GM23338 (cell line): ENCODE measurements at regions not wholly inside any gene's neighbourhood (a gene's known extent, or its start where the extent isn't known, plus 50 kb on each side); places are given as distances from the start of the nearest gene placed in this dataset.

Experiments
- ATAC-seq: fragments of 200-7000 bp; cut with Tn5 transposase; 3 replicates; pipeline ENCODE4 v1.9.1; 2020
- DNase-seq: peaks from one replicate; pipeline ENCODE4 v3.0.0-alpha.2; 2015; ENCODE audit warnings: low spot score
- H2AFZ ChIP-seq: fragments of 200-600 bp; sonication (generic); 2 replicates; pipeline ENCODE4 v1.8.0; 2016; ENCODE audit warnings: antibody characterized with exemption, mild to moderate bottlenecking, moderate library complexity
- H3F3A ChIP-seq: fragments of 200-600 bp; sonication (generic); replicated peaks from 2 replicates; pipeline ENCODE4 v1.8.0; 2017; ENCODE audit warnings: antibody characterized with exemption, mixed run types, low read depth
- H3K27ac ChIP-seq: fragments of 200-600 bp; sonication (generic); 2 replicates; pipeline ENCODE4 v1.6.1; 2016; ENCODE audit warnings: low read depth
- H3K27me3 ChIP-seq: fragments of 200-600 bp; sonication (generic); 2 replicates; pipeline ENCODE4 v1.8.0; 2016; ENCODE audit warnings: mild to moderate bottlenecking, mixed run types, moderate library complexity; ENCODE audit not compliant: insufficient read depth
- H3K36me3 ChIP-seq: fragments of 200-600 bp; sonication (generic); 2 replicates; pipeline ENCODE4 v1.8.0; 2016; ENCODE audit warnings: mild to moderate bottlenecking; ENCODE audit not compliant: insufficient read depth
- H3K4me1 ChIP-seq: fragments of 200-600 bp; sonication (generic); 2 replicates; pipeline ENCODE4 v1.8.0; 2016; ENCODE audit warnings: mild to moderate bottlenecking, moderate library complexity; ENCODE audit not compliant: insufficient read depth
- H3K4me2 ChIP-seq: fragments of 200-600 bp; sonication (generic); 2 replicates; pipeline ENCODE4 v1.7.1; 2017; ENCODE audit warnings: mixed run types
- H3K4me3 ChIP-seq: fragments of 200-600 bp; sonication (generic); 2 replicates; pipeline ENCODE4 v1.6.1; 2016; ENCODE audit warnings: mixed run types
- H3K79me2 ChIP-seq: fragments of 200-600 bp; sonication (generic); replicated peaks from 2 replicates; pipeline ENCODE4 v1.8.0; 2017; ENCODE audit warnings: mild to moderate bottlenecking; ENCODE audit not compliant: insufficient read depth
- H3K9me2 ChIP-seq: fragments of 200-600 bp; sonication (generic); 2 replicates; pipeline ENCODE4 v1.8.0; 2017; ENCODE audit not compliant: insufficient read depth
- H4K20me1 ChIP-seq: fragments of 200-600 bp; sonication (generic); replicated peaks from 2 replicates; pipeline ENCODE4 v1.8.0; 2017; ENCODE audit warnings: mild to moderate bottlenecking; ENCODE audit not compliant: insufficient read depth
- H3K27ac Mint-ChIP-seq: 2 replicates; pipeline ENCODE4 v1.8.0; 2020; ENCODE audit warnings: inconsistent platforms, mild to moderate bottlenecking, moderate library complexity, mixed read lengths
- H3K27me3 Mint-ChIP-seq: 3 replicates; pipeline ENCODE4 v1.8.0; 2022; ENCODE audit warnings: low read depth, mild to moderate bottlenecking, moderate library complexity, mixed read lengths, inconsistent platforms; ENCODE audit not compliant: insufficient read depth, poor library complexity
- H3K36me3 Mint-ChIP-seq: 3 replicates; pipeline ENCODE4 v1.8.0; 2021; ENCODE audit warnings: low read depth, mild to moderate bottlenecking, inconsistent platforms, moderate library complexity, mixed read lengths
- H3K4me1 Mint-ChIP-seq: 3 replicates; pipeline ENCODE4 v1.8.0; 2020; ENCODE audit warnings: mild to moderate bottlenecking, inconsistent platforms, mixed read lengths
- H3K4me3 Mint-ChIP-seq: 3 replicates; pipeline ENCODE4 v1.8.0; 2021; ENCODE audit warnings: moderate library complexity, mild to moderate bottlenecking, inconsistent platforms, mixed read lengths
- H3K9me3 Mint-ChIP-seq: 3 replicates; pipeline ENCODE4 v1.8.0; 2020; ENCODE audit warnings: moderate library complexity, mild to moderate bottlenecking, inconsistent platforms, mixed read lengths
- EZH2 ChIP-seq: fragments of 200-600 bp; sonication (generic); IDR thresholded peaks from one replicate; pipeline ENCODE4 v1.8.0; 2017; ENCODE audit warnings: antibody characterized with exemption, mild to moderate bottlenecking, low read depth; ENCODE audit not compliant: unreplicated experiment
- EZH2phosphoT487 ChIP-seq: fragments of 200-600 bp; sonication (generic); IDR thresholded peaks from one replicate; pipeline ENCODE4 v1.8.1; 2018; ENCODE audit warnings: antibody characterized with exemption; ENCODE audit not compliant: unreplicated experiment
- JUNB ChIP-seq: IDR thresholded peaks from one replicate; pipeline ENCODE4 v1.6.1; 2016; ENCODE audit warnings: antibody characterized with exemption; ENCODE audit not compliant: unreplicated experiment
- NANOG ChIP-seq: IDR thresholded peaks from 2 replicates; pipeline ENCODE4 v1.6.1; 2016; ENCODE audit warnings: antibody characterized with exemption, borderline replicate concordance
- POLR2AphosphoS5 ChIP-seq: IDR thresholded peaks from 2 replicates; pipeline ENCODE4 v1.6.1; 2016; ENCODE audit warnings: antibody characterized with exemption, low read depth
- STAT1 ChIP-seq: IDR thresholded peaks from one replicate; pipeline ENCODE4 v1.6.1; 2016; ENCODE audit warnings: antibody characterized with exemption; ENCODE audit not compliant: unreplicated experiment
- ZNF114 ChIP-seq: fragments of 250-450 bp; sonication (Bioruptor Pico); IDR thresholded peaks from 2 replicates; pipeline ENCODE4 v1.5.0; 2020; ENCODE audit warnings: mild to moderate bottlenecking, moderate library complexity
- ZNF331 ChIP-seq: fragments of 250-450 bp; sonication (Bioruptor Pico); IDR thresholded peaks from 2 replicates; pipeline ENCODE4 v1.5.0; 2020; ENCODE audit warnings: low read depth, mild to moderate bottlenecking, moderate library complexity
- TF ChIP-seq, protein P1 (sequence below), 2 experiments: fragments of 200-600 bp in 1 of 2; sonication (generic) in 1 of 2; conservative IDR thresholded peaks; 2 replicates each; pipeline versions ENCODE4 v1.5.1 to v1.6.1; 2016 to 2017; ENCODE audit warnings: antibody characterized with exemption in 2 of 2, low read depth in 2 of 2, mild to moderate bottlenecking in 2 of 2, moderate library complexity in 1 of 2
- TF ChIP-seq, protein P2 (sequence below): IDR thresholded peaks from 2 replicates; pipeline ENCODE4 v1.6.1; 2016; ENCODE audit warnings: antibody characterized with exemption
- TF ChIP-seq, protein P3 (sequence below): IDR thresholded peaks from one replicate; pipeline ENCODE4 v1.6.1; 2018; ENCODE audit warnings: antibody characterized with exemption; ENCODE audit not compliant: unreplicated experiment

DNA sequence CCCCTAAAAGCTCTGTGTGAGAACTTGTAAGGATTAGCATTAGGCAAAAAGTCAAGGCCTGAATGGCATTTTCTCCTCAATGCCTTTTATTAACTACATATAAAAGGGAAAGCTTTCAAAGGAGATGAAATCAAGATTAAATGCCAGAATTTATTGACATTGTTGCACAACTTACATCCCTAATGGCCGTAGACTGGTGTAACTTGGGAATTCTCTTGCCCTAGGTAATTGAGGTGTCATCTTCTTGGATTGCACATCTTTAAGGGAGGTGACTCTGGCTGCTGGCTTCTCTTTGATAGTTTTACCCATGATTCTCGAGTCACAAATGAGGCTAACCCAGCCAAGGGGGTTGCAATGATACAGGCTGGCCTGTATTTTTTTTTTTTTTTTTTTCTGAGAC, 249.1 kb downstream of the TBL1XR1 start (continued):
- TF ChIP-seq, protein P1, sequence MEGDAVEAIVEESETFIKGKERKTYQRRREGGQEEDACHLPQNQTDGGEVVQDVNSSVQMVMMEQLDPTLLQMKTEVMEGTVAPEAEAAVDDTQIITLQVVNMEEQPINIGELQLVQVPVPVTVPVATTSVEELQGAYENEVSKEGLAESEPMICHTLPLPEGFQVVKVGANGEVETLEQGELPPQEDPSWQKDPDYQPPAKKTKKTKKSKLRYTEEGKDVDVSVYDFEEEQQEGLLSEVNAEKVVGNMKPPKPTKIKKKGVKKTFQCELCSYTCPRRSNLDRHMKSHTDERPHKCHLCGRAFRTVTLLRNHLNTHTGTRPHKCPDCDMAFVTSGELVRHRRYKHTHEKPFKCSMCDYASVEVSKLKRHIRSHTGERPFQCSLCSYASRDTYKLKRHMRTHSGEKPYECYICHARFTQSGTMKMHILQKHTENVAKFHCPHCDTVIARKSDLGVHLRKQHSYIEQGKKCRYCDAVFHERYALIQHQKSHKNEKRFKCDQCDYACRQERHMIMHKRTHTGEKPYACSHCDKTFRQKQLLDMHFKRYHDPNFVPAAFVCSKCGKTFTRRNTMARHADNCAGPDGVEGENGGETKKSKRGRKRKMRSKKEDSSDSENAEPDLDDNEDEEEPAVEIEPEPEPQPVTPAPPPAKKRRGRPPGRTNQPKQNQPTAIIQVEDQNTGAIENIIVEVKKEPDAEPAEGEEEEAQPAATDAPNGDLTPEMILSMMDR (conservative IDR thresholded peaks at IDR 0.05; ENCODE audit: low read depth in 2 of 2) = no peak
- TF ChIP-seq JUNB = no peak
- no peak for TF ChIP-seq POLR2AphosphoS5
- TF ChIP-seq ZNF331 (CRISPR knock-in tag) = no peak
- TF ChIP-seq STAT1 = no peak
- TF ChIP-seq, protein P2, sequence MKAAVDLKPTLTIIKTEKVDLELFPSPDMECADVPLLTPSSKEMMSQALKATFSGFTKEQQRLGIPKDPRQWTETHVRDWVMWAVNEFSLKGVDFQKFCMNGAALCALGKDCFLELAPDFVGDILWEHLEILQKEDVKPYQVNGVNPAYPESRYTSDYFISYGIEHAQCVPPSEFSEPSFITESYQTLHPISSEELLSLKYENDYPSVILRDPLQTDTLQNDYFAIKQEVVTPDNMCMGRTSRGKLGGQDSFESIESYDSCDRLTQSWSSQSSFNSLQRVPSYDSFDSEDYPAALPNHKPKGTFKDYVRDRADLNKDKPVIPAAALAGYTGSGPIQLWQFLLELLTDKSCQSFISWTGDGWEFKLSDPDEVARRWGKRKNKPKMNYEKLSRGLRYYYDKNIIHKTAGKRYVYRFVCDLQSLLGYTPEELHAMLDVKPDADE = no peak
- TF ChIP-seq EZH2phosphoT487 = no peak

DNA sequence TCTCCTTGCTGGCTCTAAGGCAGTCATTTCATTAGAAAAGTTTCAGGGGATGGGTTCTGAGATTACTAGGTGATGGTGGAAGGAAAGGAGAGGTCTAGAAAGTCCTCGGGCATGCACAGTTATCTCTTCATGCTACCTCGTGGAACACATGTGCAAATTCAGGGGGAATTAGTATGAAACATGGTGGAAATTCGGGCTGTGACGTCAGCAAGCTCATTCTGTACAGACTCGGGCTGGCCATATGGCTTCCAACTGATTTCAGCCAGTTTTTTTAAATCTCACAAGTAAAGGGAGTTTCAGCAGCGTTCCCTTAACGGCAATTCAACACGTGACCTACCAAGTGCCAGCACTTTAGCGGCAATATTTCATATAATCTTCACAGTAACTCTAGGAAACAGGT, 251.1 kb downstream of the TBL1XR1 start:
- Histone ChIP-seq H3K36me3 (no peaks in the 10 kb centered on the region), H3K27me3 (no peaks in the 10 kb centered on the region), H3K4me2 (no peak overlapping the region), H3K79me2 (no peaks in the 10 kb centered on the region), H3K4me3 (no peak overlapping the region), H4K20me1 (no peaks in the 10 kb centered on the region), H3K27ac (no peak overlapping the region), H2AFZ (0 out of 2 replicates have a peak overlapping the region, but pooled peaks have one; percentile 52), H3K9me2 (no peaks in the 10 kb centered on the region), H3K4me1 (no peaks in the 10 kb centered on the region), H3F3A (no peaks in the 10 kb centered on the region)
- peaks cover 9% of the 10 kb centered on the region for H3K4me1 Mint-ChIP-seq
- H3K36me3 Mint-ChIP-seq = no peaks in the 10 kb centered on the region
- H3K27ac Mint-ChIP-seq = no peak overlapping the region
- DNase-seq = no peak
- no peak for ATAC-seq
- no peaks in the 10 kb centered on the region; the same call in 2 of the 3 replicates for H3K9me3 Mint-ChIP-seq
- H3K27me3 Mint-ChIP-seq = peaks cover 2% of the 10 kb centered on the region
- H3K4me3 Mint-ChIP-seq = no peak overlapping the region
- TF ChIP-seq NANOG (no peak), STAT1 (no peak), POLR2AphosphoS5 (no peak), JUNB (no peak), EZH2phosphoT487 (no peak), ZNF331 (CRISPR knock-in tag) (no peak), EZH2 (no peak), ZNF114 (CRISPR knock-in tag) (no peak)
- TF ChIP-seq, protein P1 (conservative IDR thresholded peaks at IDR 0.05; ENCODE audit: low read depth in 2 of 2) = no peak
- TF ChIP-seq, protein P3, sequence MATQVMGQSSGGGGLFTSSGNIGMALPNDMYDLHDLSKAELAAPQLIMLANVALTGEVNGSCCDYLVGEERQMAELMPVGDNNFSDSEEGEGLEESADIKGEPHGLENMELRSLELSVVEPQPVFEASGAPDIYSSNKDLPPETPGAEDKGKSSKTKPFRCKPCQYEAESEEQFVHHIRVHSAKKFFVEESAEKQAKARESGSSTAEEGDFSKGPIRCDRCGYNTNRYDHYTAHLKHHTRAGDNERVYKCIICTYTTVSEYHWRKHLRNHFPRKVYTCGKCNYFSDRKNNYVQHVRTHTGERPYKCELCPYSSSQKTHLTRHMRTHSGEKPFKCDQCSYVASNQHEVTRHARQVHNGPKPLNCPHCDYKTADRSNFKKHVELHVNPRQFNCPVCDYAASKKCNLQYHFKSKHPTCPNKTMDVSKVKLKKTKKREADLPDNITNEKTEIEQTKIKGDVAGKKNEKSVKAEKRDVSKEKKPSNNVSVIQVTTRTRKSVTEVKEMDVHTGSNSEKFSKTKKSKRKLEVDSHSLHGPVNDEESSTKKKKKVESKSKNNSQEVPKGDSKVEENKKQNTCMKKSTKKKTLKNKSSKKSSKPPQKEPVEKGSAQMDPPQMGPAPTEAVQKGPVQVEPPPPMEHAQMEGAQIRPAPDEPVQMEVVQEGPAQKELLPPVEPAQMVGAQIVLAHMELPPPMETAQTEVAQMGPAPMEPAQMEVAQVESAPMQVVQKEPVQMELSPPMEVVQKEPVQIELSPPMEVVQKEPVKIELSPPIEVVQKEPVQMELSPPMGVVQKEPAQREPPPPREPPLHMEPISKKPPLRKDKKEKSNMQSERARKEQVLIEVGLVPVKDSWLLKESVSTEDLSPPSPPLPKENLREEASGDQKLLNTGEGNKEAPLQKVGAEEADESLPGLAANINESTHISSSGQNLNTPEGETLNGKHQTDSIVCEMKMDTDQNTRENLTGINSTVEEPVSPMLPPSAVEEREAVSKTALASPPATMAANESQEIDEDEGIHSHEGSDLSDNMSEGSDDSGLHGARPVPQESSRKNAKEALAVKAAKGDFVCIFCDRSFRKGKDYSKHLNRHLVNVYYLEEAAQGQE = no peak
- TF ChIP-seq, protein P2 = no peak
